Tibial artery (tissue), 4 donors: ENCODE measurements at regions not wholly inside any gene's neighbourhood (a gene's known extent, or its start where the extent isn't known, plus 50 kb on each side); places are given as distances from the start of the nearest gene placed in this dataset.
A peak's percentile ranks its signal among the peaks of the same experiment; 100 is the strongest.
"Not testable (repeated sequence)": the region's sequence is repeated elsewhere in the genome, so short reads cannot be mapped to it uniquely, and the experiment has no call there.

Experiments used
- DNase-seq, 2 donors: peaks; one replicate each; pipeline ENCODE4 v3.0.0-alpha.2; 2019
- H3K27ac ChIP-seq, 2 donors: fragments of 200-600 bp; sonication (generic) in 1 of 2; 1 replicate in 1 of 2; 2 replicates in 1 of 2; pipeline ENCODE4 v1.5.1; 2018 to 2019; ENCODE audit warnings: mild to moderate bottlenecking in 1 of 2
- H3K27me3 ChIP-seq, 2 donors: fragments of 200-600 bp; sonication (generic) in 1 of 2; one replicate each; pipeline versions ENCODE4 v1.5.1 to v1.6.0; 2016 to 2019
- H3K36me3 ChIP-seq, 3 donors: fragments of 200-600 bp; sonication (generic) in 2 of 3; one replicate each; pipeline ENCODE4 v1.5.1; 2016 to 2019; ENCODE audit warnings: mild to moderate bottlenecking in 2 of 3
- H3K4me1 ChIP-seq, 4 donors: fragments of 200-600 bp; sonication (generic) in 2 of 4; 1 replicate in 3 of 4; 2 replicates in 1 of 4; pipeline ENCODE4 v1.5.1; 2016 to 2019
- H3K4me3 ChIP-seq, 2 donors: fragments of 200-600 bp; sonication (generic) in 1 of 2; 1 replicate in 1 of 2; 2 replicates in 1 of 2; pipeline ENCODE4 v1.5.1; 2018 to 2019; ENCODE audit warnings: mild to moderate bottlenecking in 2 of 2
- H3K9me3 ChIP-seq, 3 donors: fragments of 200-600 bp; sonication (generic) in 1 of 3; one replicate each; pipeline ENCODE4 v1.5.1; 2016 to 2019
- intact Hi-C: fragments of 100-400 bp; cut with DNase I; formaldehyde crosslinking; loops from one replicate; pipeline ENCODE4 v1.15.0; 2023; ENCODE audit warnings: low total_unique reads
- TF ChIP-seq, protein P1 (sequence below), 2 experiments: fragments of 200-600 bp in 1 of 2; fragments of 450-650 bp in 1 of 2; IDR thresholded peaks; one replicate each; pipeline ENCODE4 v1.5.1; 2017 to 2019; ENCODE audit warnings: antibody characterized with exemption in 2 of 2, mild to moderate bottlenecking in 1 of 2, moderate library complexity in 1 of 2

- TF ChIP-seq, protein P1, sequence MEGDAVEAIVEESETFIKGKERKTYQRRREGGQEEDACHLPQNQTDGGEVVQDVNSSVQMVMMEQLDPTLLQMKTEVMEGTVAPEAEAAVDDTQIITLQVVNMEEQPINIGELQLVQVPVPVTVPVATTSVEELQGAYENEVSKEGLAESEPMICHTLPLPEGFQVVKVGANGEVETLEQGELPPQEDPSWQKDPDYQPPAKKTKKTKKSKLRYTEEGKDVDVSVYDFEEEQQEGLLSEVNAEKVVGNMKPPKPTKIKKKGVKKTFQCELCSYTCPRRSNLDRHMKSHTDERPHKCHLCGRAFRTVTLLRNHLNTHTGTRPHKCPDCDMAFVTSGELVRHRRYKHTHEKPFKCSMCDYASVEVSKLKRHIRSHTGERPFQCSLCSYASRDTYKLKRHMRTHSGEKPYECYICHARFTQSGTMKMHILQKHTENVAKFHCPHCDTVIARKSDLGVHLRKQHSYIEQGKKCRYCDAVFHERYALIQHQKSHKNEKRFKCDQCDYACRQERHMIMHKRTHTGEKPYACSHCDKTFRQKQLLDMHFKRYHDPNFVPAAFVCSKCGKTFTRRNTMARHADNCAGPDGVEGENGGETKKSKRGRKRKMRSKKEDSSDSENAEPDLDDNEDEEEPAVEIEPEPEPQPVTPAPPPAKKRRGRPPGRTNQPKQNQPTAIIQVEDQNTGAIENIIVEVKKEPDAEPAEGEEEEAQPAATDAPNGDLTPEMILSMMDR (IDR thresholded peaks at IDR 0.05) = no peak
- Histone ChIP-seq H3K9me3 (no peaks in the 10 kb centered on the region), H3K36me3 (no peaks in the 10 kb centered on the region), H3K4me1 (peaks cover 0 to 34% (median 20%) of the 10 kb centered on the region in 4 donors), H3K27ac (peak overlapping the region; percentile 56 to 62), H3K4me3 (no peak overlapping the region), H3K27me3 (no peaks in the 10 kb centered on the region)
- intact Hi-C loops = loop anchor here (10.0 kb wide), 1 partner anchor 174 kb away; no protein-coding TSS in a partner anchor
- DNase-seq = peak; percentile 26 to 68
These were observed 222.4 kb upstream of the TNC start for GRCh38 chr9:115340314-115340713.

DNA sequence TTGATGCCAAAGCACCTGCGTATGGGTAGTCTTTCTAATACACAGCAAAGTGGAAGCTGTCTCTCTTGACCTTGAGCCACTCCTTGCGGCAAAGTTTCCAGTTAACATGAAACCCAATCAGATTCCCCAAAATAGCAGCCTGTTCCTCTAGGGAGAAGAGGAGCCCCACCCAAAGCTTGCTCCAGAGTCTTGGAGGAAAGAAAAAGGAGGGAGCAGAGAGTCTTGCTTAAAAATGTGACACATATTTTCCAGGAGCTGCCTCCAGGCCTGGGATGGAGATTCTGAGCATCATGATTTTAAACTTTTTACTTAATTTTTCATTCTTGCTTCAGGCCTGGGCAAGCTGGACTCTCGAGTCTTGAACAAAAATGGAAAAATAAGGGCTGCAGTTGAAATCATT is 223.5 kb upstream of the TNC start:
- Histone ChIP-seq H3K36me3 (no peaks in the 10 kb centered on the region), H3K27me3 (no peaks in the 10 kb centered on the region), H3K27ac (peak overlapping the region; percentile 56 to 62), H3K4me3 (no peak overlapping the region), H3K4me1 (peaks cover 0 to 34% (median 20%) of the 10 kb centered on the region in 4 donors), H3K9me3 (no peaks in the 10 kb centered on the region)
- intact Hi-C loops = loop anchor here (10.0 kb wide), 1 partner anchor 173 kb away; no protein-coding TSS in a partner anchor
- TF ChIP-seq, protein P1 (IDR thresholded peaks at IDR 0.05) = no peak
- DNase-seq = peak; percentile 69 to 79

DNA sequence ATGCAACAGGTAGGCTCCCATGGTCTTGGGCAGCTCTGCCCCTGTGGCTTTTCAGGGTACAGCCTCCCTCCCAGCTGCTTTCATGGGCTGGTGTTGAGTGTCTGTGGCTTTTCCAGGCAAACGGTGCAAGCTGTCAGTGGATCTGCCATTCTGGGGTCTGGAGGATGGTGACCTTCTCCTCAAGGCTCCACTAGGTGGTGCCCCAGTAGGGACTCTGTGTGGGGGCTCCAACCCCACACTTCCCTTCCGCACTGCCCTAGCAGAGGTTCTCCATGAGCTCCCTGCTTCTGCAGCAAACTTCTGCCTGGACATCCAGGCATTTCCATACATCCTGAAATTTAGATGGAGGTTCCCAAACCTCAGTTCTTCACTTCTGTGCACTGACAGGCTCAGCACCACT is 229.8 kb upstream of the TNC start:
- intact Hi-C loops = loop anchor here (10.0 kb wide), 1 partner anchor 167 kb away; no protein-coding TSS in a partner anchor

DNA sequence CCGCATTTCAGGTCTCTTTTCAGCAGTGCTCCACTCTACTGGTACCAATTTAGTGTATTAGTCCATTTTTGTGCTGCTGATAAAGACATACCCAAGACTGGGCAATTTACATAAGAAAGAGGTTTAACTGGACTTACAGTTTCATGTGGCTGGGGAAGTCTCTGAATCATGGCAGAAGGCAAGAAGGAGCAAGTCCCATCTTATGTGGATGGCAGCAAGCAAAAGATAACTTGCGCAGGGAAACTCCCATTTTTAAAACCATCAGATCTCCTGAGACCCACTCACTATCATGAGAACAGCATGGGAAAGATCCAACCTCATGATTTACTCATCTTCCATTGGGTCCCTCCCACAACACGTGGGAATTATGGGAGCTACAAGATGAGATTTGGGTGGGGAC is 231.0 kb upstream of the TNC start:
- H3K27me3 ChIP-seq, H3K36me3 ChIP-seq, H3K4me1 ChIP-seq, H3K9me3 ChIP-seq, H3K4me3 ChIP-seq, H3K27ac ChIP-seq, DNase-seq: not testable (repeated sequence)
- intact Hi-C loops = loop anchor here (10.0 kb wide), 1 partner anchor 166 kb away; no protein-coding TSS in a partner anchor

More for the DNA sequence above, 229.8 kb upstream of the TNC start:
- H3K9me3 ChIP-seq, H3K27ac ChIP-seq, H3K36me3 ChIP-seq, H3K4me3 ChIP-seq, H3K27me3 ChIP-seq, DNase-seq: not testable (repeated sequence)
- peaks cover 0 to 13% (median 0%) of the 10 kb centered on the region in 4 donors for H3K4me1 ChIP-seq

GRCh38 chr9:115349542-115349941 is 231.6 kb upstream of the TNC start:
- TF ChIP-seq, protein P1 (IDR thresholded peaks at IDR 0.05) = no peak
- Histone ChIP-seq H3K36me3 (no peaks in the 10 kb centered on the region), H3K9me3 (peaks cover 0 to 9% (median 6%) of the 10 kb centered on the region in 3 donors), H3K27me3 (no peaks in the 10 kb centered on the region), H3K4me1 (peaks cover 0 to 9% (median 0%) of the 10 kb centered on the region in 4 donors), H3K27ac (no peak overlapping the region), H3K4me3 (no peak overlapping the region)
- intact Hi-C loops = loop anchor here (10.0 kb wide), 1 partner anchor 165 kb away; no protein-coding TSS in a partner anchor
- DNase-seq = no peak

DNA sequence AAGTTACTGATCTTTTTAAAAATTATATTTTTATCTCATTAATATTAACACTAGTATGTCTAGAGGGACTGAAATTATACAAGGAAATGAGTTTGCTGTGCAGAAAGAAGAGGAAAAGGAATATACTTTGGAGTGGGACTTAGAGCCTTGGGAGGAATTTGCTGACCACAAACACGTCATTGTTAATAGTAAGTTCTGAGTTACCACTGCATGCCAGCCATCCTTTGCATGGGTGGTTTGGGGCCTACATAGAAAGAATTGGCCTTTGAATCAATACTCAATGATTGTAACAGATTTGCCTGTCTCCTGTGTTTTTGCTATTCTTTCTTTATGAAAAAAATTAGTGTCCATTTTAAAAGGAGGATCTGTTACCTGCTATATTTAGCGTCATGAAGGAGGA is 232.6 kb upstream of the TNC start:
- no peak for DNase-seq
- H3K4me1 ChIP-seq = peaks cover 0 to 9% (median 0%) of the 10 kb centered on the region in 4 donors
- peaks cover 0 to 9% (median 6%) of the 10 kb centered on the region in 3 donors for H3K9me3 ChIP-seq
- H3K27ac ChIP-seq = no peak overlapping the region
- intact Hi-C loops = no loop called here
- TF ChIP-seq, protein P1 (IDR thresholded peaks at IDR 0.05) = no peak
- H3K27me3 ChIP-seq = no peaks in the 10 kb centered on the region
- H3K36me3 ChIP-seq = no peaks in the 10 kb centered on the region
- H3K4me3 ChIP-seq = no peak overlapping the region

GRCh38 chr9:115353681-115354080 is 235.7 kb upstream of the TNC start:
- intact Hi-C loops = no loop called here
- Histone ChIP-seq H3K36me3 (no peaks in the 10 kb centered on the region), H3K4me3 (no peak overlapping the region), H3K9me3 (no peaks in the 10 kb centered on the region), H3K27ac (no peak overlapping the region), H3K27me3 (no peaks in the 10 kb centered on the region), H3K4me1 (peaks cover 0 to 13% (median 0%) of the 10 kb centered on the region in 4 donors)
- TF ChIP-seq, protein P1 (IDR thresholded peaks at IDR 0.05) = no peak
- DNase-seq = no peak
